ENCODE measurements at regions not wholly inside any gene's neighbourhood (a gene's known extent, or its start where the extent isn't known, plus 50 kb on each side); places are given as distances from the start of the nearest gene placed in this dataset.

DNA sequence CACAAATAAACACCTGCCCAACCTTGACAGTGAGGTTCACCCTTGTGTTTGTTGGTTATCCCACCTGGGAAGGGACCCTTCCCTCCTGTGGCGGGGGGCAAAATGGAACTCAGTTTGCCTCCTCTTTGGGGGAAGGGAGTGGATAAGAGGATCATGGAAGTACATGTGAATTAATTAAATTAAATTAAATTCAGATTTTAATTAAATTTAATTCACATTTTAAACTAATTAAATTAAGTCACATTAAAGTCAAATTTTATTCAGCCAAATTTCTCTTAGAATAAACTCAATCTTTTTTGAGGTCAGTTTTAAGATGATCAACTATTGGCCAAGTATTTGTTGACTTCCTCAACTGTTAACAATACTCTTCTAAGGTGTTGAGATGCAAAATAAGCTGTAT, 252.4 kb upstream of the AJAP1 start:
- no peak overlapping the region for H3K4me3 ChIP-seq (ENCODE audit: low read depth, low read length)
- H3K27ac ChIP-seq = no peak overlapping the region
- TF ChIP-seq CTCF (IDR thresholded peaks at IDR 0.05; ENCODE audit: low read depth, low read length, missing control alignments) = no peak
- no peaks in the 10 kb centered on the region for H3K27me3 ChIP-seq (replicated peaks)
- DNase-seq = no peak
- no peaks in the 10 kb centered on the region for H3K36me3 ChIP-seq (replicated peaks)
- in situ Hi-C loops (cut with HindIII; ENCODE audit: low pct_ligation_motif_present, low sequenced_read_pairs) = no loop called here

GRCh38 chr1:4404854-4405590, 249.4 kb upstream of the AJAP1 start:
- no peak for DNase-seq
- no peak for TF ChIP-seq CTCF (IDR thresholded peaks at IDR 0.05; ENCODE audit: low read depth, low read length, missing control alignments)
- no peak overlapping the region for H3K4me3 ChIP-seq (ENCODE audit: low read depth, low read length)
- no peaks in the 10 kb centered on the region for H3K27me3 ChIP-seq (replicated peaks)
- in situ Hi-C loops (cut with HindIII; ENCODE audit: low pct_ligation_motif_present, low sequenced_read_pairs) = no loop called here
- no peaks in the 10 kb centered on the region for H3K36me3 ChIP-seq (replicated peaks)
- no peak overlapping the region for H3K27ac ChIP-seq

DNA sequence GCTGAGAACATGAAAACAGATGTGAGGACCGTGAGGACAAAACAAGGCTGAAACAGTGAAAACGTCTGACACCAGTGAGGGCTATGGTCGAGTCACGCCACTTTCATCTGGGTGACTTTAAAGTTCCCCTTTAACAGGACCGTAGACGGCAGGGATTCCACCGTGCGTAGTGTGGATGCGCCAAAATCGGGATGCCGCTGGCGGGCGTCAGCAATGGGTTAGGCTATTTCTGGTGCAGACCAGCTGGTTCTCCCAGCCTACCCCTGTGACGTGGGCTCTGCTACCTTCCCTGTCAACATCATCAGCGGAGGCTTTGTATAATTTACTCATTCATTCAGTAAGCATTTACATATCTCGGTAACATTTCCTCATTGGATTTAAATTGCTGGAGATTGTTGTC, 246.6 kb upstream of the AJAP1 start:
- DNase-seq = no peak
- no peak overlapping the region for H3K4me3 ChIP-seq (ENCODE audit: low read depth, low read length)
- in situ Hi-C loops (cut with HindIII; ENCODE audit: low pct_ligation_motif_present, low sequenced_read_pairs) = no loop called here
- no peaks in the 10 kb centered on the region for H3K36me3 ChIP-seq (replicated peaks)
- no peak overlapping the region for H3K27ac ChIP-seq
- no peaks in the 10 kb centered on the region for H3K27me3 ChIP-seq (replicated peaks)
- TF ChIP-seq CTCF (IDR thresholded peaks at IDR 0.05; ENCODE audit: low read depth, low read length, missing control alignments) = no peak

- no peak for TF ChIP-seq CTCF (IDR thresholded peaks at IDR 0.05; ENCODE audit: low read depth, low read length, missing control alignments)
- Histone ChIP-seq H3K27me3 (replicated peaks) (no peaks in the 10 kb centered on the region), H3K36me3 (replicated peaks) (no peaks in the 10 kb centered on the region), H3K4me3 (ENCODE audit: low read depth, low read length) (no peak overlapping the region), H3K27ac (no peak overlapping the region)
- in situ Hi-C loops (cut with HindIII; ENCODE audit: low pct_ligation_motif_present, low sequenced_read_pairs) = no loop called here
- no peak for DNase-seq
These were observed 246.0 kb upstream of the AJAP1 start for GRCh38 chr1:4408380-4408779.

GRCh38 chr1:4411862-4412261, 242.5 kb upstream of the AJAP1 start:
- no peak overlapping the region for H3K4me3 ChIP-seq (ENCODE audit: low read depth, low read length)
- TF ChIP-seq CTCF (IDR thresholded peaks at IDR 0.05; ENCODE audit: low read depth, low read length, missing control alignments) = no peak

GRCh38 chr1:4415476-4415875, 238.9 kb upstream of the AJAP1 start:
- Histone ChIP-seq H3K36me3 (replicated peaks) (no peaks in the 10 kb centered on the region), H3K4me3 (ENCODE audit: low read depth, low read length) (no peak overlapping the region), H3K27me3 (replicated peaks) (no peaks in the 10 kb centered on the region), H3K27ac (no peak overlapping the region)
- no peak for TF ChIP-seq CTCF (IDR thresholded peaks at IDR 0.05; ENCODE audit: low read depth, low read length, missing control alignments)
- in situ Hi-C loops (cut with HindIII; ENCODE audit: low pct_ligation_motif_present, low sequenced_read_pairs) = no loop called here
- no peak for DNase-seq

More at GRCh38 chr1:4411862-4412261, 242.5 kb upstream of the AJAP1 start:
- H3K27me3 ChIP-seq (replicated peaks) = no peaks in the 10 kb centered on the region
- no peaks in the 10 kb centered on the region for H3K36me3 ChIP-seq (replicated peaks)
- DNase-seq = no peak
- H3K27ac ChIP-seq = no peak overlapping the region
- in situ Hi-C loops (cut with HindIII; ENCODE audit: low pct_ligation_motif_present, low sequenced_read_pairs) = no loop called here

All from brain microvascular endothelial cell (primary cell).